DND-41 (cell line): ENCODE measurements at regions not wholly inside any gene's neighbourhood (a gene's known extent, or its start where the extent isn't known, plus 50 kb on each side); places are given as distances from the start of the nearest gene placed in this dataset.

Experiments used
- ATAC-seq: fragments of 200-7000 bp; cut with Tn5 transposase; 3 replicates; pipeline ENCODE4 v1.9.1; 2021; ENCODE audit warnings: low read depth; ENCODE audit not compliant: insufficient read depth
- DNase-seq: peaks from one replicate; pipeline ENCODE4 v3.0.0-alpha.2; 2020
- H2AFZ ChIP-seq: 2 replicates; pipeline ENCODE4 v1.6.0; 2012; ENCODE audit warnings: low read depth, low read length
- H3K27ac ChIP-seq: 2 replicates; pipeline ENCODE4 v1.5.1; 2012; ENCODE audit warnings: low read length, inconsistent platforms
- H3K27me3 ChIP-seq: fragments of 200-600 bp; sonication (generic); 2 replicates; pipeline ENCODE4 v1.6.0; 2012; ENCODE audit warnings: low read length, mild to moderate bottlenecking, inconsistent platforms; ENCODE audit not compliant: insufficient read depth, poor library complexity
- H3K36me3 ChIP-seq: 2 replicates; pipeline ENCODE4 v1.5.1; 2012; ENCODE audit warnings: low read length, inconsistent platforms; ENCODE audit not compliant: insufficient read depth
- H3K4me1 ChIP-seq: 2 replicates; pipeline ENCODE4 v1.5.1; 2012; ENCODE audit warnings: mild to moderate bottlenecking, low read length; ENCODE audit not compliant: insufficient read depth
- H3K4me2 ChIP-seq: 2 replicates; pipeline ENCODE4 v1.6.0; 2012; ENCODE audit warnings: mild to moderate bottlenecking, moderate library complexity, low read length, inconsistent platforms; ENCODE audit not compliant: insufficient read depth
- H3K4me3 ChIP-seq, 2 experiments: fragments of 200-600 bp in 1 of 2; shearing (Covaris generic) in 1 of 2; 2 replicates each; pipeline ENCODE4 v1.5.1; 2012 to 2016; ENCODE audit warnings: inconsistent platforms in 2 of 2, low read length in 2 of 2, mild to moderate bottlenecking in 2 of 2, low read depth in 1 of 2, moderate library complexity in 1 of 2
- H3K79me2 ChIP-seq: 2 replicates; pipeline ENCODE4 v1.6.0; 2012; ENCODE audit warnings: low read length, inconsistent platforms; ENCODE audit not compliant: insufficient read depth
- H3K9ac ChIP-seq: 2 replicates; pipeline ENCODE4 v1.6.0; 2012; ENCODE audit warnings: low read depth, mild to moderate bottlenecking, inconsistent platforms, low read length, moderate library complexity
- H3K9me3 ChIP-seq: 2 replicates; pipeline ENCODE4 v1.5.1; 2012; ENCODE audit warnings: low read length, moderate library complexity, mild to moderate bottlenecking, inconsistent platforms; ENCODE audit not compliant: insufficient read depth, severe bottlenecking
- H4K20me1 ChIP-seq: 2 replicates; pipeline ENCODE4 v1.6.0; 2012; ENCODE audit warnings: low read length; ENCODE audit not compliant: insufficient read depth
- EZH2 ChIP-seq: IDR thresholded peaks from 3 replicates; pipeline ENCODE4 v1.6.1; 2012; ENCODE audit warnings: borderline replicate concordance, low read depth, mild to moderate bottlenecking, moderate library complexity, low read length, inconsistent platforms; ENCODE audit not compliant: severe bottlenecking
- TF ChIP-seq, protein P1 (sequence below): IDR thresholded peaks from 2 replicates; pipeline ENCODE4 v1.5.1; 2012; ENCODE audit warnings: borderline replicate concordance, low read length, moderate library complexity, mild to moderate bottlenecking; ENCODE audit not compliant: poor library complexity, severe bottlenecking; ENCODE audit errors: extremely low read depth

DNA sequence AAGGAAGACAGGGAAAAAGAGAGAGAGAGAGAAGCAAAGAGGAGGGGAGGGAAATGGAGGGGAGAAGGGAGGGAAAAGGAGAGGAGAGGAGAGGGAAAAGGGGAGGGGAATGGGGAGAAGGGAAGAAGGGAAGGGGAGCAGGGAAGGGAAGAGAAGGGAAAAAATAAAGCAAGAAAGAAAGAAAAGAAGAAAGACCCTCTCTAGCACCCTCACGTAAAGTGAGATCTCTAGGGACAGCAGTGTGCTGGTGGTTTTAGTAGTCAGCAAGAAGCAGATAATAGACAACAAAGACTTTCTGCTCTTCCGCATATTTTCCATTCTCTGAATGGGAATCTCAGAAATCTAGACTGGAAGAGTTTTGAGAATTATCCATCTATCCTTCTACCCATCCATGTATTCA is 201.8 kb upstream of the RFC3 start:
- H4K20me1 ChIP-seq = no peaks in the 10 kb centered on the region
- TF ChIP-seq, protein P1, sequence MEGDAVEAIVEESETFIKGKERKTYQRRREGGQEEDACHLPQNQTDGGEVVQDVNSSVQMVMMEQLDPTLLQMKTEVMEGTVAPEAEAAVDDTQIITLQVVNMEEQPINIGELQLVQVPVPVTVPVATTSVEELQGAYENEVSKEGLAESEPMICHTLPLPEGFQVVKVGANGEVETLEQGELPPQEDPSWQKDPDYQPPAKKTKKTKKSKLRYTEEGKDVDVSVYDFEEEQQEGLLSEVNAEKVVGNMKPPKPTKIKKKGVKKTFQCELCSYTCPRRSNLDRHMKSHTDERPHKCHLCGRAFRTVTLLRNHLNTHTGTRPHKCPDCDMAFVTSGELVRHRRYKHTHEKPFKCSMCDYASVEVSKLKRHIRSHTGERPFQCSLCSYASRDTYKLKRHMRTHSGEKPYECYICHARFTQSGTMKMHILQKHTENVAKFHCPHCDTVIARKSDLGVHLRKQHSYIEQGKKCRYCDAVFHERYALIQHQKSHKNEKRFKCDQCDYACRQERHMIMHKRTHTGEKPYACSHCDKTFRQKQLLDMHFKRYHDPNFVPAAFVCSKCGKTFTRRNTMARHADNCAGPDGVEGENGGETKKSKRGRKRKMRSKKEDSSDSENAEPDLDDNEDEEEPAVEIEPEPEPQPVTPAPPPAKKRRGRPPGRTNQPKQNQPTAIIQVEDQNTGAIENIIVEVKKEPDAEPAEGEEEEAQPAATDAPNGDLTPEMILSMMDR = no peak
- TF ChIP-seq EZH2 = no peak
- no peaks in the 10 kb centered on the region for H3K79me2 ChIP-seq
- no peak overlapping the region for H3K9ac ChIP-seq
- H3K36me3 ChIP-seq = no peaks in the 10 kb centered on the region
- no peaks in the 10 kb centered on the region for H3K4me1 ChIP-seq
- H3K4me3 ChIP-seq = no peak overlapping the region
- DNase-seq (no peak), ATAC-seq (no peak)
- H2AFZ ChIP-seq = no peak overlapping the region
- no peaks in the 10 kb centered on the region for H3K27me3 ChIP-seq
- no peaks in the 10 kb centered on the region for H3K9me3 ChIP-seq
- no peak overlapping the region for H3K4me2 ChIP-seq
- no peak overlapping the region for H3K27ac ChIP-seq

- no peaks in the 10 kb centered on the region for H3K27me3 ChIP-seq
- H3K4me3 ChIP-seq = no peak overlapping the region
- ATAC-seq = no peak
- TF ChIP-seq EZH2 = no peak
- TF ChIP-seq, protein P1 = no peak
- H3K79me2 ChIP-seq = no peaks in the 10 kb centered on the region
- H3K27ac ChIP-seq = no peak overlapping the region
- no peaks in the 10 kb centered on the region for H4K20me1 ChIP-seq
- H3K4me2 ChIP-seq = no peak overlapping the region
- no peaks in the 10 kb centered on the region for H3K4me1 ChIP-seq
- no peak overlapping the region for H2AFZ ChIP-seq
- H3K36me3 ChIP-seq = no peaks in the 10 kb centered on the region
- H3K9ac ChIP-seq = no peak overlapping the region
- no peak for DNase-seq
- H3K9me3 ChIP-seq = no peaks in the 10 kb centered on the region
Measured at GRCh38 chr13:33617055-33617454, 200.9 kb upstream of the RFC3 start.

- Histone ChIP-seq H3K4me1 (no peaks in the 10 kb centered on the region), H3K9me3 (no peaks in the 10 kb centered on the region), H3K9ac (no peak overlapping the region), H3K27me3 (no peaks in the 10 kb centered on the region), H3K79me2 (no peaks in the 10 kb centered on the region), H3K36me3 (no peaks in the 10 kb centered on the region), H4K20me1 (no peaks in the 10 kb centered on the region), H3K4me2 (no peak overlapping the region), H3K27ac (no peak overlapping the region), H2AFZ (no peak overlapping the region), H3K4me3 (no peak overlapping the region)
- ATAC-seq (no peak), DNase-seq (no peak)
- no peak for TF ChIP-seq EZH2
- TF ChIP-seq, protein P1 = no peak
Measured at GRCh38 chr13:33624253-33624652, 193.7 kb upstream of the RFC3 start.

DNA sequence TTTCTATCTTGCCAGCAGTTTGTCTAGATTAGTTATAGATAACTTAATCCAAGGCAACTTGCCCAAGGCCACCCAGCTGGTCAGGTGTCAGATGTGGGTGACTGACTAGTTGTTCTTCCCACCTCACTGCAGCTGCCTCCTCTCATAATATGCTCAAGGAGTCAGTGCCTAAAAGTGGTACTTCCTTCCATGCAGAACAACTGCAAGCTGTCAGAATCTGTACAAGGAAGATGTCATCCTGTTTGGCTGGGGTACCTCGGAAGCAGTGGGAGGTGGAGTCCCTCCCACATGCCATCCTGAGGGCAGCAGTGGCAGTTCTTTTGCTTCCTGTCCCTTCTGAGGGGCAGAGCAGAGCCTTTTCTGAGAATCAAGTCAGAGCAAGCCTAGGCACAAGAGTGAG is 193.2 kb upstream of the RFC3 start:
- no peak overlapping the region for H3K4me2 ChIP-seq
- H3K27ac ChIP-seq = no peak overlapping the region
- TF ChIP-seq, protein P1 = no peak
- no peak for TF ChIP-seq EZH2
- H3K4me3 ChIP-seq = no peak overlapping the region
- H3K79me2 ChIP-seq = no peaks in the 10 kb centered on the region
- H2AFZ ChIP-seq = no peak overlapping the region
- no peaks in the 10 kb centered on the region for H3K27me3 ChIP-seq
- DNase-seq (no peak), ATAC-seq (no peak)
- no peaks in the 10 kb centered on the region for H4K20me1 ChIP-seq
- no peaks in the 10 kb centered on the region for H3K9me3 ChIP-seq
- H3K36me3 ChIP-seq = no peaks in the 10 kb centered on the region
- H3K4me1 ChIP-seq = no peaks in the 10 kb centered on the region
- no peak overlapping the region for H3K9ac ChIP-seq
